ENCODE measurements at regions not wholly inside any gene's neighbourhood (a gene's known extent, or its start where the extent isn't known, plus 50 kb on each side); places are given as distances from the start of the nearest gene placed in this dataset.

- TF ChIP-seq CSRNP3 (CRISPR knock-in tag; IDR thresholded peaks at IDR 0.05), result no peak
- TF ChIP-seq TSHZ2 (CRISPR knock-in tag; IDR thresholded peaks at IDR 0.05), result no peak
- no peak for TF ChIP-seq PPARA (CRISPR knock-in tag; IDR thresholded peaks at IDR 0.05; ENCODE audit: borderline replicate concordance)
- no peak for TF ChIP-seq ZNF70 (CRISPR knock-in tag; IDR thresholded peaks at IDR 0.05)
- TF ChIP-seq GLIS3 (CRISPR knock-in tag; IDR thresholded peaks at IDR 0.05), result no peak
- TF ChIP-seq PATZ1 (CRISPR knock-in tag; IDR thresholded peaks at IDR 0.05; ENCODE audit: borderline replicate concordance), result no peak
- no peak for TF ChIP-seq BACH2 (CRISPR knock-in tag; IDR thresholded peaks at IDR 0.05; ENCODE audit: borderline replicate concordance)
- no peak for TF ChIP-seq ZFP3 (CRISPR knock-in tag; IDR thresholded peaks at IDR 0.05)
- TF ChIP-seq ZNF565 (CRISPR knock-in tag; conservative IDR thresholded peaks at IDR 0.05; ENCODE audit: low read depth), result no peak
- no peak for TF ChIP-seq ISL1 (CRISPR knock-in tag; IDR thresholded peaks at IDR 0.05)
- TF ChIP-seq CREB5 (CRISPR knock-in tag; IDR thresholded peaks at IDR 0.05; ENCODE audit: low read depth), result no peak
- TF ChIP-seq ARNTL (CRISPR knock-in tag; IDR thresholded peaks at IDR 0.05; ENCODE audit: borderline replicate concordance, low read depth), result no peak
- TF ChIP-seq TCF4 (CRISPR knock-in tag; IDR thresholded peaks at IDR 0.05; ENCODE audit: borderline replicate concordance), result no peak
Observed at GRCh38 chr11:87934182-87934581, 241.1 kb downstream of the RAB38 start.
